HG02798 (cell line): ENCODE measurements at regions not wholly inside any gene's neighbourhood (a gene's known extent, or its start where the extent isn't known, plus 50 kb on each side); places are given as distances from the start of the nearest gene placed in this dataset.

Experiments used
- ATAC-seq: cut with Tn5 transposase; IDR thresholded peaks from one replicate; pipeline ENCODE4 v1.9.1; 2021; ENCODE audit warnings: mild to moderate bottlenecking; ENCODE audit not compliant: unreplicated experiment, poor library complexity

- no peak for ATAC-seq
These were observed 87.0 kb upstream of the GRIA1 start for GRCh38 chr5:153403470-153403869.

GRCh38 chr5:153404747-153405146 lies 85.7 kb upstream of the GRIA1 start:
- no peak for ATAC-seq

GRCh38 chr5:153421676-153422075 lies 68.8 kb upstream of the GRIA1 start:
- ATAC-seq = no peak

GRCh38 chr5:153425914-153426313 lies 64.6 kb upstream of the GRIA1 start:
- ATAC-seq = no peak

- ATAC-seq = peak; percentile 74
These were observed 60.6 kb upstream of the GRIA1 start for GRCh38 chr5:153429761-153430380.

- no peak for ATAC-seq
These were observed 57.9 kb upstream of the GRIA1 start for GRCh38 chr5:153432583-153432982.

GRCh38 chr5:153437251-153437650 lies 53.2 kb upstream of the GRIA1 start:
- ATAC-seq = no peak

GRCh38 chr5:153439130-153439529 lies 51.3 kb upstream of the GRIA1 start:
- ATAC-seq = no peak
